GM21723 (cell line): ENCODE measurements at regions not wholly inside any gene's neighbourhood (a gene's known extent, or its start where the extent isn't known, plus 50 kb on each side); places are given as distances from the start of the nearest gene placed in this dataset.

Source experiments
- ATAC-seq: cut with Tn5 transposase; IDR thresholded peaks from one replicate; pipeline ENCODE4 v1.9.1; 2021; ENCODE audit warnings: mild to moderate bottlenecking, moderate library complexity; ENCODE audit not compliant: unreplicated experiment

DNA sequence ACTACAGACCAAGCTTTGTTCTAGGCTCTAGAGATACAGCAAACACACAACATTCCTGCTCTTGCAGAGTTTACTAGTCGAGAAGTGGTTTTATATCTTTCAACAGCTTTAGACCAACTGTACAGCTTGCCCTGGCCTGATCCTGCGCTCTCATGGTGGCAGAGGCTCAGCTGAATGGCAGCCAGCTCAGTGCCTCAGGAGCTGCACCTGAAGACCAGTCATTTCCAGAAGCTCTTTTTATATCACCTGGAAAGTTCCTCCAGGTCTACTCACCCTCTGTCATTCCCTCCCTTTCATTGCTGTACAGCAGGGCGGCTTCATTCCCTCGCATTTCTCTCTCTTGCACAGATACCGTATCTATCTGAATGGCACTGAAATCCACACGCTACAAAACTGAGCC, 319.8 kb downstream of the GATA3 start:
- ATAC-seq: no peak

- no peak for ATAC-seq
Measured at GRCh38 chr10:8375137-8375536, 320.6 kb downstream of the GATA3 start.

DNA sequence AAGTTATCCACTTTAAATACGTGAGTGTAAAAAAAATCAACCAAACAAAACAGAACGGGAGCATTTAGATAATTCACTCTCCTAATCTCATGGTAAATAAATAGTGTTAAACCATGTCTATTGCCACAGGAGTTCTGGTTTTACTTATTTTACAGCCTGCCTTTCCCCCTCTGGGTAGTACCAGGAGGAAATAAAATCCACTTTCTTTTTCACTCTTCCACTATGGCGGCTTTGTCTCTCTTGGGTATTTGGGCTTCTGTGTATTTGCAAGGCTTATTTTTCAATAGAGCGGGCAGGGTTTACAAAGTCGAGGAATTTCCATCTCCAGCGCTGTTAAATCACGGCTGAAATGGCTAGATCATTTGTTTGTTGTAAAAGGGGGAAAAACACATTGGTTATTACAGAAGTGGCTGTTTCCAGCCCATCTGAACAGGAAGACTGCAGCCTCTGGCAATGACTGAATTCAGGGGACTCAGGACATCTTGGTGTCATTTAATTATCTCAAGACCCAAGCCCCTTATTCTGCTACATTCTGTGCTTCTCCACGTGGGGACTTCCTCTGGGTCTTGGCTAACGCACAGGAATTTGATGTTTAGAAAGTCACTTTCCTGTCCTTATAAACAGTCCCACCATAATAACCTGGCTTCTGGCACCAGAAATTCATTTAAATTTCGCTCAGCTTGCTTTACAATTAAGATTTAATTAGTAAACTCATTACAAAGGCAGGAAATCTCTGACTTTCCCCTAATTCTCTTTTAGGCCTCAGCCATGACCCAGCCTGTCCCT, 323.9 kb downstream of the GATA3 start:
- ATAC-seq: no peak

GRCh38 chr10:8379906-8380832, 325.7 kb downstream of the GATA3 start:
- ATAC-seq: no peak

- no peak for ATAC-seq
Measured at GRCh38 chr10:8380833-8381496, 326.5 kb downstream of the GATA3 start.

DNA sequence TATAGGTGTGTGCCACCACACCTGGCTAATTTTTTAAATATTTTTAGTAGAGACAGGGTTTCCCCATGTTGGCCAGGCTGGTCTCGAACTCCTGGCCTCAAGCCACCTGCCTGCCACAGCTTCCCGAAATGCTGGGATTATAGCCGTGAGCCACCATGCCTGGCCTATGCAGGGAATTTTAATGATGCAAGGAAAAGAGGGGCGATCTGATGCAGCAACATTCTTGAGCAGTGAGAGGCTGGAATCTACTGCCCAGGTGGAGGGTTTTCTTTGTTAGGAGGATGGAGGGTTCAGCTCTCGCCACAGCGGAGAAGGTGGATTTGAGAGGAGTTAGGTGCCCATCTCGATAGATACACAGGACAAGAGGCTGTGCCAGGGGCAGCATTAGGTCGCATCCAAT, 332.3 kb downstream of the GATA3 start:
- ATAC-seq: no peak

DNA sequence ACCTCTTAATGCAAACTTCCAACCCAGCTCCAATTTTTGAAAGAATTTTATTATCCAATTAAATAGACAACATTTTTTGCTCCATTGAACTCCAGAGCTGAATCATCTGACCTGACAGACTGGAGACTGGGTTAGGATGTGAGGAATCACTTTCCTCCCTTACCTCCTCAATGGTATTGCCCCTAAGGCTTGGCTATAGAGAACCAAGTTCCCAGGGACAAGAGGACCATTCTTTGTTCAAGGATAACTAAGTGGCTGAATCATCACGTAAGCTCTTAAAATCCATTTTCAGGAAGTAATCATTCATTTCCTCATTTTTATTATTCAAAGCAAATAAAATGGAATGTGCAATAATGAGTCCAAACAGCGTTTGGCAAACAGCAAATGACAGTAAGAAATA, 335.1 kb downstream of the GATA3 start:
- ATAC-seq: no peak

GRCh38 chr10:8392216-8392615, 337.7 kb downstream of the GATA3 start:
- no peak for ATAC-seq

DNA sequence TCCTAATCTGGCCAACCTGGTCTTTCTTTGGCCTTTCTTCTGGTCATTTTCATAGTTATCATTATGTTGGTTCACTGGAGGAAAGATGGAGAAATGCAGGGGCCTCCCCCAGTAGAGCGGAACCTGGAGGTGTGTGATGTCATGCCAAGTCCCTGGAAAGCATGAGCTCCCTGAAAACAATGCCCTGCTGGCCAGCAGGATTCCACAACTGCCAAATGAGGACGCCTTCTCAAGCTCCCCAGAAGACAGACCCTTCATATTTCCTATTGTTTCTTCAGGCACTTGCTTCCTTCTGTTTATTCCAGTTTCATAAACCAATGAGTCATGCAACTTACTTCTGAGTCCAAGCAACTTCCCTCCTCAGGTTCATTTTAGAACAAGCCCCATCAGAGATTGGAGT, 339.0 kb downstream of the GATA3 start:
- no peak for ATAC-seq

- no peak for ATAC-seq
Measured at GRCh38 chr10:8396675-8397074, 342.2 kb downstream of the GATA3 start.

DNA sequence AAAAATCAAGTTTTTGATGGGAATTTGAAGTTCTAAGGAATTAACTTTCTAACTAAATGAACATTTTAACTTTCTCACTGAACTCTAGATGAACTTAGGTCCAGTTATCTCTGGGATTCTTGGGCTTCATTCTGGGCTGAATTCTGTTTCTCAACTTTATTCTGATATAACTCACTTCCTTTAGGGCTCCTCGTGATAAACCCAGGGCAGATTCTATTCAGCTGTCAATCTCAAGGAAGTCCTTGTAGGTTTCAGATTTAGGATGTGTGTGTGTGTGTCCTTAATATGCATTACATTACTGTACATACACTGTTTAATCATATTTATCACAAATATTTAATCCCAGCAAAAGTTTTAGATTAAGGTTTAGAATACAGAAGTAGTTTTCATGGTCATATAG, 344.3 kb downstream of the GATA3 start:
- ATAC-seq: no peak

DNA sequence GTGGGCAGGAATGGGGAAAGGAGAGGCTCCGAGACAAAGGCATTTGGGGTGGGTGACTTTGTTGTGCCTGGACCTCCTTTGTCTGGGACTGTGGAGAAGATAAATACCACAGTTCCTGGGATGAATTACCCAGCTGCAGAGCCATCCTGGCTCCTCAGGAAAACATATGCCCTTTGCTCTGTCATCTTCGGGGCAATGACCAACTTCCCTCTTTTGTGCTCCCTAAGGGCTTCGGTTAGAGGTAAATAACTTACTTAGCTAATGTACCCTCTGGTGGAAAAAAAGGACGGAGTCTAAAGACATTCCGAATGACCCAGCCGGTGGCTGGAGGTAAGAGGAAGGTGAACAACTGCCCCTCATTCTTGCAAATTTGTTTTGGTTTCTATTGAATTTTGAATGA, 345.7 kb downstream of the GATA3 start:
- ATAC-seq: no peak

DNA sequence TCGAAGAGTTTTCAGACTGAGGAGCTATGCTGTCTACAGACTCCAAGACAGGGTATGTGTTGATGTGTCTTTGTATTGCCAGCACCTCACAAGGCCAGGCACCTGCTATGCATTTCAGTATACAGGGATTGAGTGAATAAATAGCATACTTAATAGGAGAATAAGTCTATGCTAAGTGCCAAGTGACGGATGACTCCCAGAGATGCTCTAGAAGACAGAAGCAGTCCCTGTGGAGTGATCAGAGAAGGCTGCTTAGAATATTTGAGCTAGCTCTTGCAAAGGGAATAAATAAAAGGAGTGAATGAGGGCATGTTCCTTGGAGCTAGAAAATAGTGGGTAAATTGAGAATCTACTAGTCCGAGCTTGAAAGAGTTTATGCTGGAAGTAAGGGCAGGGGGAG, 346.4 kb downstream of the GATA3 start:
- ATAC-seq: no peak

- ATAC-seq: no peak
Measured at GRCh38 chr10:8401531-8401930, 347.0 kb downstream of the GATA3 start.

- no peak for ATAC-seq
Measured at GRCh38 chr10:8402576-8402975, 348.1 kb downstream of the GATA3 start.

GRCh38 chr10:8403711-8404371, 349.4 kb downstream of the GATA3 start:
- ATAC-seq: no peak

DNA sequence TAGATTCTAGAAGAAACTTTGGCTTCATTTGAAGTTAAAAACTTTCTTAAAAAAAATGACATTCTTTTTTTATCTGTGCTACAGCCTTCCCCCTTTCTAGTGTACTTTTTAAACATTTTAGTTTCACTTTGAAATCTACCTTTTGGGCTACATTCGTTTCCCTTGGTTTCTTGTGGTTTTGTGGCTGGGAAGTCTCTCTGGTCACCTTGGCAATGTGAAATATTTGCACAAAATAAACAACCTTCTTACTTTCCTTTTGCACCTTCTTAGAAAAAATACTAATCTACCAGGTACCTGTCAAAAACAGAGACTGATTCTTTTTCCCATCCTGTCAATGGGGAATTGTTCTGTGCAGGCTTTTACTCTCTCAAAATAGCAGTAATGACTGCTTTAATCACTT, 350.2 kb downstream of the GATA3 start:
- ATAC-seq: peak; percentile 90

GRCh38 chr10:8405596-8405995, 351.1 kb downstream of the GATA3 start:
- no peak for ATAC-seq

DNA sequence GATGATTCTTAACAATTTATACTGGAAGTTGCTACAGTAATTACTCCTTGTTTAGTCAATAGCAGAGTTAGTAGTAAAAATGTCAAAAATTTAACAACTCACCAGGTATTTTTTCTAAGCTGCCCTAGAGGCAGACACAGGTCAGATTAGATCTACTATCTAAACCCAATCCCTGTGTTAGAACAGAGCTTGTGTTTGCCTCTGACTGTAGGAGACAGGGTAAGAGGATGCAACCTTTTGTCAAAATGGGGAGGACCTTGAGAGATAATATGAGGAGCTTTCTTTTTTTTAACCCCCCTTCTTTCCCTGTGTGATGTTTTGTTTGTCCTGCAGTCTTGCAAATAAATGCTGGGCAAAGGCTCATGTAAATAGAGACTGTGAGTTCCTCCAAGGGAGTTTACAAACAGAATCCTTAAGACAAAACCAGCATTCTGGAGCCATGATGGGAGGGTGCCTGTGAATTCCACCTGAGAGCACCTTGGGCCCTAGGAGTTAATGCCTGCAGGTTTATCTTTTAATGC, 353.1 kb downstream of the GATA3 start:
- no peak for ATAC-seq

DNA sequence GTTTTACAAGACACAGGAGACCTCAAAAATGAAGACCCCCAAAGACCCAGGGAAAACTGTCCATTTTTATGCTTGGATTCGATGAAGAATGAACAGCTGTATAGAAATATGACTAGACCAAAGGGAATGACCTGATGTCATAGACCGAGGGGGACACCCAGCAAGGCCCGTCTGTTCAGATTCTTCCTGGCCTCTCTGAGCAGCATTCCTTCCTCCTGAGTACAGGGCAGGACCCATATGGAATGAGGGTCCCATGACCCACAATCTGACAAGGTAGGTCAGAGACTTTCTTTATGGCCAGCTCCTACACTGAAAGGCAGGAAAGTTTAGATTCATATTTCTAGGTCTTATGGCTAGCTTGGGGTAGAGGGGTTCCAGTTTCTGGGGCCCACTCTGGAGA, 356.0 kb downstream of the GATA3 start:
- no peak for ATAC-seq

DNA sequence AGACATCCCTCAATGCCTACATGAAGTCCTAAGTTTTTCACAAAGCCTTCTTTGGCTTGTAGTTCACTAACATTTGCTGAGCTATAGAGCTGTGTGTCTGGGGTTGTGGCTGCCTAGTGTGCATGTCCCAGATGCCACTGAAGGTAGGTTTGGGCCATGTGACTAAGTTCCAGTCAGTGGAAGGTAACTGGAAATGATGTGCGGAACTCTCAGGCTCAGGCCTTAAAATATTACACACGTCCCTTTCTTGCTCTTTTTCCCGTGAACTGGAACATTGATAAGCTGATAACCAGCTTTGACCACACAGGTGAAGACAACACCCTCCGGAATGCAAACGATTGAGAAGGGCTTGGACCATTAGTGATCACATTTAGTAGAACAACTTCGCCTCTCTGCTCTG, 358.1 kb downstream of the GATA3 start:
- ATAC-seq: no peak
